ENCODE measurements at regions not wholly inside any gene's neighbourhood (a gene's known extent, or its start where the extent isn't known, plus 50 kb on each side); places are given as distances from the start of the nearest gene placed in this dataset.

- no peak for TF ChIP-seq CBX5 (IDR thresholded peaks at IDR 0.05; ENCODE audit: low read depth, low read length)
These were observed 580.1 kb upstream of the ADGRL2 start (continued) for GRCh38 chr1:81220614-81221071.

All from H1 (cell line).